ENCODE measurements at regions not wholly inside any gene's neighbourhood (a gene's known extent, or its start where the extent isn't known, plus 50 kb on each side); places are given as distances from the start of the nearest gene placed in this dataset.

- TF ChIP-seq SMC3 (IDR thresholded peaks at IDR 0.05; ENCODE audit: borderline replicate concordance, low read length) (no peak), SREBF1 (IDR thresholded peaks at IDR 0.05; ENCODE audit: low read length) (no peak)
These were observed 137.7 kb upstream of the NAV2 start for GRCh38 chr11:19574916-19575315.

Measured in GM12878 (cell line).